ENCODE measurements at regions not wholly inside any gene's neighbourhood (a gene's known extent, or its start where the extent isn't known, plus 50 kb on each side); places are given as distances from the start of the nearest gene placed in this dataset.
A peak's percentile ranks its signal among the peaks of the same experiment; 100 is the strongest.

DNA sequence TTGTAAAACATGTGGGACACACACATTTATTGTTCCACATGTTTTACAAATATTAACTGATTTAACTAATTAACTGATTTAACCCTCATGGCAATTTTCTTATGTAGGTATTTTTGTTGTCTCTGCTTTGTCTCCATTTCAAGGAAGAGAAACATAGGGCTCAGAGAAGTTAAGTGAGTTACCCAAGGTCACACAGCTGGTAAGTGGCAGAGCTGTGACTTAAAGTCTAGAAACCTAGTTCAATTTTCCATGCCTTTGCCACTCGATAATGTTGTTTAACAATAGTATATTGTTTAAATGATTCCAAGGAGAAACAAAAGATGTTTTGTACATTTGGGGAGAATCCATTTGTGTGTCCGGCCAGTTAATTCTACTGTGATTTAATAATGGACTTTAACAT lies 284.1 kb upstream of the CDH5 start:
- ChIA-PET POLR2A (ENCODE audit: partially characterized antibody) (interaction anchor here (1.1 kb wide), 1 partner anchor 15 kb away, joined by 3 read pairs; no protein-coding TSS in a partner anchor), CTCF (ENCODE audit: partially characterized antibody) (interaction anchor here (1.2 to 1.6 kb wide), 2 partner anchors 10 to 14 kb away, joined by 3 read pairs; no protein-coding TSS in a partner anchor)
- FAIRE-seq (no peak), DNase-seq (ENCODE audit: low read depth in 1 of 2, low spot score in 2 of 2) (no peak)
- H2BK20ac ChIP-seq (ENCODE audit: low read length) = no peak overlapping the region
- peaks cover 0 to 12% (median 6%) of the 10 kb centered on the region in 4 experiments; a peak in 4 of 7 replicates for H3K4me1 ChIP-seq (replicated peaks in 1 of 4; ENCODE audit: control insufficient read depth in 3 of 4, insufficient read depth in 4 of 4, low read length in 3 of 4)
- no peak overlapping the region for H2BK12ac ChIP-seq (ENCODE audit: low read depth, low read length)
- H3K4ac ChIP-seq (replicated peaks; ENCODE audit: insufficient read length, low read depth, low read length) = no peak overlapping the region
- no peak overlapping the region for H3K4me3 ChIP-seq (ENCODE audit: extremely low read depth in 1 of 4, insufficient read depth in 2 of 4, low read depth in 3 of 4, low read length in 4 of 4)
- H3K79me2 ChIP-seq (ENCODE audit: control insufficient read depth in 1 of 2, insufficient read depth in 2 of 2, low read length in 2 of 2) = no peaks in the 10 kb centered on the region
- H3K27me3 ChIP-seq (replicated peaks in 1 of 4; ENCODE audit: control insufficient read depth in 3 of 4, extremely low read depth in 1 of 4, insufficient read depth in 3 of 4, low read length in 3 of 4) = no peaks in the 10 kb centered on the region
- H3K4me2 ChIP-seq (ENCODE audit: insufficient read depth in 1 of 2, low read depth in 2 of 2, low read length in 2 of 2) = no peak overlapping the region
- H3K18ac ChIP-seq (ENCODE audit: extremely low read depth, low read length) = no peak overlapping the region; the same call in 1 of the 2 replicates
- H3K9me3 ChIP-seq (ENCODE audit: insufficient read depth in 2 of 2, low read depth in 1 of 2, low read length in 1 of 2) = no peaks in the 10 kb centered on the region
- no peak overlapping the region for H3K27ac ChIP-seq (ENCODE audit: low read depth, low read length)
- no peak overlapping the region for H4K5ac ChIP-seq (ENCODE audit: insufficient read length, low read depth, low read length)
- no peak overlapping the region for H4K8ac ChIP-seq (ENCODE audit: extremely low read depth, insufficient read depth, low read length)
- no peak overlapping the region for H2BK15ac ChIP-seq (ENCODE audit: low read length)
- no peaks in the 10 kb centered on the region for H4K20me1 ChIP-seq (replicated peaks in 1 of 2; ENCODE audit: control insufficient read depth in 1 of 2, insufficient read depth in 2 of 2, low read length in 2 of 2)
- 92% methylated on average over 2 of the region's 2 CpGs; no CpG with 5 or more reads in 1 of the 2 experiments for WGBS, 2 experiments (ENCODE audit: extremely low coverage in 1 of 2, insufficient coverage in 1 of 2, insufficient read length in 1 of 2, insufficient replicate concordance in 2 of 2, low coverage in 1 of 2, low lambda C conversion rate in 2 of 2, missing lambda C conversion rate in 1 of 2)
- H2AFZ ChIP-seq (ENCODE audit: low read length) = no peak overlapping the region
- H3K79me1 ChIP-seq (ENCODE audit: low read depth, low read length) = no peaks in the 10 kb centered on the region
- H3K14ac ChIP-seq (ENCODE audit: insufficient read length) = no peak overlapping the region
- H3K56ac ChIP-seq (replicated peaks; ENCODE audit: insufficient read length, low read depth, low read length) = no peak overlapping the region
- H3K36me3 ChIP-seq (ENCODE audit: control insufficient read depth in 2 of 4, insufficient read depth in 4 of 4, low read length in 3 of 4) = no peaks in the 10 kb centered on the region
- H4K91ac ChIP-seq (replicated peaks; ENCODE audit: insufficient read length, low read length) = no peak overlapping the region
- H3K23ac ChIP-seq (ENCODE audit: insufficient read length) = no peak overlapping the region
- TF ChIP-seq KDM1A (IDR thresholded peaks at IDR 0.05; ENCODE audit: borderline replicate concordance, low read length) (peak; percentile 91), HDAC2 (IDR thresholded peaks at IDR 0.05; ENCODE audit: borderline replicate concordance in 1 of 2, low read depth in 2 of 2, low read length in 2 of 2) (peak in 1 of 2 experiments; percentile 72; a peak in 1 of 4 replicates), CTBP2 (IDR thresholded peaks at IDR 0.05; ENCODE audit: borderline replicate concordance, insufficient read depth, insufficient read length, low read length) (no peak)
- H3K9ac ChIP-seq (replicated peaks in 1 of 4; ENCODE audit: extremely low read depth in 1 of 4, low read depth in 3 of 4, low read length in 3 of 4) = no peak overlapping the region
- peaks cover under 1% of the 10 kb centered on the region; the same call in 1 of the 2 replicates for H3K23me2 ChIP-seq (ENCODE audit: low read depth, low read length)
- no peak overlapping the region for H2AK5ac ChIP-seq (ENCODE audit: low read depth, low read length)
- H2BK5ac ChIP-seq (ENCODE audit: low read depth, low read length) = no peak overlapping the region
- no peak overlapping the region for H2BK120ac ChIP-seq (replicated peaks; ENCODE audit: low read depth, low read length)

Data from H1 (cell line).